ENCODE measurements at regions not wholly inside any gene's neighbourhood (a gene's known extent, or its start where the extent isn't known, plus 50 kb on each side); places are given as distances from the start of the nearest gene placed in this dataset.

- no peak overlapping the region for H3K27ac ChIP-seq (ENCODE audit: low read depth in 1 of 2, low read length in 1 of 2)
- no peak overlapping the region for H3K4me3 ChIP-seq
- 70 to 93% methylated on average over 2 of the region's 2 CpGs for WGBS, 2 donors
- TF ChIP-seq CTCF (IDR thresholded peaks at IDR 0.05; ENCODE audit: control extremely low read depth, extremely low read depth) = no peak
- H3K27me3 ChIP-seq (ENCODE audit: control insufficient read depth in 3 of 3, insufficient read depth in 3 of 3, low read length in 2 of 3) = no peaks in the 10 kb centered on the region
- peaks cover 0 to 2% (median 0%) of the 10 kb centered on the region in 5 donors for H3K4me1 ChIP-seq (ENCODE audit: control insufficient read depth in 5 of 5, insufficient read depth in 5 of 5, low read length in 5 of 5)
- DNase-seq (peak in 1 of 3 donors; percentile 4), ATAC-seq (ENCODE audit: insufficient read depth, low FRiP score) (no peak)
- peaks cover 0 to 2% (median 0%) of the 10 kb centered on the region in 4 donors for H3K9me3 ChIP-seq (ENCODE audit: control insufficient read depth in 4 of 4, insufficient read depth in 3 of 4, low read length in 3 of 4)
- no peak overlapping the region for H3K9ac ChIP-seq (ENCODE audit: insufficient read depth in 1 of 2, low read length in 2 of 2)
- no peaks in the 10 kb centered on the region for H3K36me3 ChIP-seq (ENCODE audit: control insufficient read depth in 4 of 4, insufficient read depth in 4 of 4, low read length in 4 of 4)
These were observed 76.4 kb upstream of the TLR3 start for GRCh38 chr4:185992585-185992984.

- peaks cover 0 to 2% (median 0%) of the 10 kb centered on the region in 4 donors for H3K9me3 ChIP-seq (ENCODE audit: control insufficient read depth in 4 of 4, insufficient read depth in 3 of 4, low read length in 3 of 4)
- no peak for DNase-seq
- ATAC-seq (ENCODE audit: insufficient read depth, low FRiP score) = no peak
- peaks cover 0 to 2% (median 0%) of the 10 kb centered on the region in 5 donors for H3K4me1 ChIP-seq (ENCODE audit: control insufficient read depth in 5 of 5, insufficient read depth in 5 of 5, low read length in 5 of 5)
- TF ChIP-seq CTCF (IDR thresholded peaks at IDR 0.05; ENCODE audit: control extremely low read depth, extremely low read depth) = no peak
- no peaks in the 10 kb centered on the region for H3K36me3 ChIP-seq (ENCODE audit: control insufficient read depth in 4 of 4, insufficient read depth in 4 of 4, low read length in 4 of 4)
- no peak overlapping the region for H3K9ac ChIP-seq (ENCODE audit: insufficient read depth in 1 of 2, low read length in 2 of 2)
- no peaks in the 10 kb centered on the region for H3K27me3 ChIP-seq (ENCODE audit: control insufficient read depth in 3 of 3, insufficient read depth in 3 of 3, low read length in 2 of 3)
- no peak overlapping the region for H3K4me3 ChIP-seq
- 65 to 75% methylated on average over 6 of the region's 6 CpGs for WGBS, 2 donors
- no peak overlapping the region for H3K27ac ChIP-seq (ENCODE audit: low read depth in 1 of 2, low read length in 1 of 2)
These were observed 75.5 kb upstream of the TLR3 start for GRCh38 chr4:185993328-185993973.

- Histone ChIP-seq H3K27me3 (ENCODE audit: control insufficient read depth in 3 of 3, insufficient read depth in 3 of 3, low read length in 2 of 3) (no peaks in the 10 kb centered on the region), H3K4me1 (ENCODE audit: control insufficient read depth in 5 of 5, insufficient read depth in 5 of 5, low read length in 5 of 5) (peaks cover 0 to 2% (median 0%) of the 10 kb centered on the region in 5 donors), H3K36me3 (ENCODE audit: control insufficient read depth in 4 of 4, insufficient read depth in 4 of 4, low read length in 4 of 4) (no peaks in the 10 kb centered on the region), H3K4me3 (no peak overlapping the region), H3K9ac (ENCODE audit: insufficient read depth in 1 of 2, low read length in 2 of 2) (no peak overlapping the region), H3K27ac (ENCODE audit: low read depth in 1 of 2, low read length in 1 of 2) (no peak overlapping the region), H3K9me3 (ENCODE audit: control insufficient read depth in 4 of 4, insufficient read depth in 3 of 4, low read length in 3 of 4) (peaks cover 0 to 2% (median 0%) of the 10 kb centered on the region in 4 donors)
- TF ChIP-seq CTCF (IDR thresholded peaks at IDR 0.05; ENCODE audit: control extremely low read depth, extremely low read depth) = no peak
- WGBS, 2 donors = 81 to 86% methylated on average over 1 of the region's 1 CpG
- DNase-seq (no peak), ATAC-seq (ENCODE audit: insufficient read depth, low FRiP score) (no peak)
These were observed 74.2 kb upstream of the TLR3 start for GRCh38 chr4:185994750-185995149.

DNA sequence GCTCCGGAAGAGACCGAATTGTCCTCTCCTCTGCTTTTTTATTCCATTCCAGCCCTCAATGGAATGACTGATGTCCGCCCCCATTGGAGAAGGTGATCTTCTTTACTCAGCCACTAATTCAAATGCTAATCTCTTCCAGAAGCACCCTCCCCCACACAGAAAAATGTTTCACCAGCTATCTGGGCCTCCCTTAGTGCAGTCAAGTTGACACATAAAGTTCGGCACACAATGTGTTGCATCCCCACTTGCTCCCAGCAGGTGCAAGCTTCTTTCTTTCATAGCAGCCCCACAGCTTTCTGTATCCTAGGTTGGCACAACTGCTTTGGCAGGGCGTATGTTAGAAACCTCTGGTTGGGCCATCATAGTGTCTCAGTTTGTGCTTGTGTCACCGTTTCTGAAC is 73.3 kb upstream of the TLR3 start:
- Histone ChIP-seq H3K27ac (ENCODE audit: low read depth in 1 of 2, low read length in 1 of 2) (no peak overlapping the region), H3K27me3 (ENCODE audit: control insufficient read depth in 3 of 3, insufficient read depth in 3 of 3, low read length in 2 of 3) (no peaks in the 10 kb centered on the region), H3K9me3 (ENCODE audit: control insufficient read depth in 4 of 4, insufficient read depth in 3 of 4, low read length in 3 of 4) (peaks cover 0 to 2% (median 0%) of the 10 kb centered on the region in 4 donors), H3K36me3 (ENCODE audit: control insufficient read depth in 4 of 4, insufficient read depth in 4 of 4, low read length in 4 of 4) (no peaks in the 10 kb centered on the region), H3K9ac (ENCODE audit: insufficient read depth in 1 of 2, low read length in 2 of 2) (no peak overlapping the region), H3K4me1 (ENCODE audit: control insufficient read depth in 5 of 5, insufficient read depth in 5 of 5, low read length in 5 of 5) (peaks cover 0 to 2% (median 0%) of the 10 kb centered on the region in 5 donors), H3K4me3 (no peak overlapping the region)
- WGBS, 2 donors = 96 to 97% methylated on average over 6 of the region's 6 CpGs
- no peak for DNase-seq
- TF ChIP-seq CTCF (IDR thresholded peaks at IDR 0.05; ENCODE audit: control extremely low read depth, extremely low read depth) = no peak
- ATAC-seq (ENCODE audit: insufficient read depth, low FRiP score) = no peak
